HG03139 (cell line): ENCODE measurements at regions not wholly inside any gene's neighbourhood (a gene's known extent, or its start where the extent isn't known, plus 50 kb on each side); places are given as distances from the start of the nearest gene placed in this dataset.
"Not testable (repeated sequence)": the region's sequence is repeated elsewhere in the genome, so short reads cannot be mapped to it uniquely, and the experiment has no call there.

Experiments used
- ATAC-seq: cut with Tn5 transposase; IDR thresholded peaks from one replicate; pipeline ENCODE4 v1.9.1; 2021; ENCODE audit not compliant: unreplicated experiment

DNA sequence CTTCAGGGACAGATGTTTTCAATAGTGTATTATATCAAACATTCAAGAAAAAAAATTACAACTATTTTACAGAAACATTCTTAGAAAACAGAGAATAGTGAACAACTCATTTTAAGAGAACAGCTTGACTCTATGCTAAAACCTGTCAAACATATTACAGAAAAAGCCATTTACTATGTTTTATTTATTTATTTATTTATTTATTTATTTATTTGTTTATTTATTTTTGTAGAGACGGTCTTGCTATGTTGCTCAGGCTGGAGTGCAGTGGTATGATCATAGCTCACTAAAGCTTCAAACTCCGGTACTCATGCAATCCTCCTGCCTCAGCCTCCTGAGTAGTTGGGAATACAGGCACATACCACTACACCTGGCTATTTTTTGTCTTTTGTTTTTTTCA is 317.9 kb upstream of the HTR1E start:
- no peak for ATAC-seq

DNA sequence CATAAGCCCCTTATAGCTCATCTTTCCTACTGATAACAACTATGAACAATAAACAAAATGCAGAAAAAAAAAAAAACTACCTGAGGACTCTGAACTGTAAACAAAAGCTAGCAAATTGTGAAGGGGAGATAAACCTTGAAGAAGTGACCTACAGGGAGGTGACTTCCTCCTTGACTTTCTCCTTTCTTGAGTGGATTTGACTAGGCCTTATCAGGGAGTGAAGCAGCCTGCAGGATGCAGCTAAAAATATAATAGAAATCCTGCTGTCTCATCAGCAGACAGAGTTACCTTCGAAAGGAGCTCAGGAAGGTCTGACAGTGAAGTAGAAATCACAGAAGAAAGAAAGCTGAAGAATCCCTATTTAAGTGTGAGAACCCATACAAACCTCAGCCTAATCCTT is 322.0 kb upstream of the HTR1E start:
- no peak for ATAC-seq

DNA sequence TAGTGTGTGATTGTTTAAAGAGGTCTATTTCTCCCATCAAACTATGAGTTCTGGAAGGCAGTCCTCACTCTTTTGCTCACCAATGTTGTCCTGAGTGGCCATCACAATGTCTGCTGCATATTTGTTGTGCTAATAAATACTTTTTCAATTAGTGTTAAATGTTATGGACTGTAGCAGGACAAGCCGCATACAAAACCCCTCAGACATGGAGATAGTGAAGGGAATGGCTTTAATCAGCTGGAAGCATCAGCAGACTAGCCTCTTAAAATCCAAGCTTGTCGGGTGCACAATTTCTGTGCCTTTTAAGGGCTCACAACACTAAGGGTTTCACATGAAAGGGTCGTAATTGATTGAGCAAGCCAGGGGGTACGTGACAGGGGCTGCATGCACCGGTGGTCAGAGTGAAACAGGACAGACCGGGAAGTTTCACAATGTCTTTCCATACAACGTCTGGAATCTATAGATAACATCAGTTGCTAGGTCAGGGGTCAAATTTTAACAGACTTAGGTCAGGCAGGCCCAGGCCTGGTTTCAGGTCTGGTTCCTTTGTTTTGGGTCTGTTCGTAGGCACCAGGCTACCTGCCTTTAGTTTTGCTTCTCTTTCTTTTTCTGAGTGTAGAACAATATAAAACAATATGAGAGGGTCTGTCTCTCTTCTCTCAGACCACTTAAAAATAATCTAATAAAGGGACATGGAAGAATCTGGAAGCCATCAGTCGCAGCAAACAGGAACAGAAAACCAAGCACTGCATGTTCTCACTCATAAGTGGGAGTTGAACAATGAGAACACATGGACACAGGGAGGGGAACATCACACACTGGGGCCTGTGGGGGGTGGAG is 327.6 kb upstream of the HTR1E start:
- ATAC-seq, result no peak

DNA sequence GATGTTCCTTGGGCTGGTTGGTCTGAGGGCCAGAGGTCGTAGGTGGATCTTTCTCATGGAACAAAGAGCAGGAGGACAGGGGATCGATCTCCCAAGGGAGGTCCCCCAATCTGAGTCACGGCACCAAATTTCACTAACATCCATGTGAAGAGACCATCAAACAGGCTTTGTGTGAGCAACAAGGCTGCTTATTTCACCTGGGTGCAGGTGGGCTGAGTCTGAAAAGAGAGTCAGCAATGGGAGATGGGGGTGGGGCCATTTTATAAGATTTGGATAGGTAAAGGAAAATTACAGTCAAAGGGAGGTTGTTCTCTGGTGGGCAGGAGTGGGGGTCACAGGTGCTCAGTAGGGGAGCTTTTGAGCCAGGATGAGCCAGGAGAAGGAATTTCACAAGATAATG is 334.0 kb upstream of the HTR1E start:
- not testable (repeated sequence) for ATAC-seq

DNA sequence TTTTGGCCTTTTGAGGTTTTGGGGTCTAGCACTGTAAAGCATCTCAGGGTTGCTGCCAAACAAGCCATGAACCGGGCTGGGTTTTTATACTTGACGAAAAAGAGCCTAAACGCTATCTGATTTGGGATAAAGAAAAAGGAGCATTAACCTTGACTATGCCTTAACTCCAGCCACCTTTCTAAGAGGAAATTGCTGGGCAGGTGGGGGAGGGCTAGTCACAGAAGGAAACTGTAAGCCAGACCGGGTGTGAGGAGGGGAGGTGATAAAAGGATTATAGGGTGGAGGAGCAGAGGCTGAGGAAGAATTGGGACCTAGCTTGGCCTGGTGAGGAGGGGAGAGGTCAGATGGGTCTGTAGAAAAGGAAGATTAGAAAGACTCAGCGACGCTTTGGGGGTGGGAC is 335.2 kb upstream of the HTR1E start:
- ATAC-seq, result not testable (repeated sequence)

DNA sequence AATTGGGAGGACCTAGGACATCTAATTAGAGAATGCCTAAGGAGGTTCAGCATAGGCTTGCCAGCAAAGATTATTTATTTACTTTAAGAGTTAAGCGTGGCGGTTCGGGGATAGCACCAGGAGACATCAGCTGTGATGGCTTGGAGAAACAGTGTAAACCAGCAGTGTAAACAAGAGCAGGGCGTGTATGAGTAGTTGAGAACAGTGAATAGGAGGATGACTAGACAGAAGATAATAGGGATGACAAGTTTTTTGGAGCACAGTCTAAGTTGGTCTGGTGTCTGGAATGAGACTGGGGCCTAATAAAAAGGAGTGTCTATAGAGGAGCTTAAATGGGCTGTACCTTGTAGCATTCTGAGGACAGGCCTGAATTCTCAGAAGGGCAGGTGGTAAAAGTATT is 338.4 kb upstream of the HTR1E start:
- not testable (repeated sequence) for ATAC-seq

DNA sequence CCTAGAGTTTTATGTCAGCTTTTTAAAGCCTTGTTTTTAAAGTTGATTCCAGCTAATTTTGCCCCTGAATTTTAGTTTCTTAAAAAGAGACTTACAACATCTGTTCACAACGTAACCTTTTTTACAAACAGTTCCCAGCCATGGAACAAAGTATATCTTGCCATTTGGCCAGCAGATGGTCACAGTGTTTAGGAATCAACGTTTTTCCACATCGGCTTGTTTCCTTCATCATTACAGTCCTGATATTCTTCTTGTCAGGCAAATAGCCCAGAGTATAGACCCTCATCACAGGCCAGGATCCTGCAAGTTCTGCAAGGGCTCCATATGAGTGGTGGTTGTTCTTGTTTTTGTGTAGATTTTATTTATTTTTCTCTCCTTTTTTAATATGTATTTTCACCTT is 341.7 kb upstream of the HTR1E start:
- no peak for ATAC-seq

DNA sequence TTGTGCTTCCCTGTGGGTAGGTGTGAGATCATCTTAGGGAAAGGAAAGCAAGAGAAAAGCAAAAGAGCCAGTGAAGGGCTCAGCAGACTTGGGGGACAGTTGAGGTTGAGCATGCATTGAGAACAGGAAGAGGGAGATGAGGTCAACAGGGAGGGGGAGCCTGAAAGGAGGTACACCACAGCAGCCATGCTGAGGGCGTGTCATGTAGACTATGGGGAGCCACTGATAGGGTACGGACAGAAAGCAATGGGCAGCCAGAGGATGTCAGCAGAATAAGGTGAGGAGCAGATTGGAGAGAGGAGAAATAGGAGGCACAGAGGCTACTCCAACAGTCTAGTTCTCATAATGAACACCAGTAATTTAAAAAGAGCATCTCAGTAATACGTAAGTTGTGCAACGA is 351.1 kb upstream of the HTR1E start:
- no peak for ATAC-seq

DNA sequence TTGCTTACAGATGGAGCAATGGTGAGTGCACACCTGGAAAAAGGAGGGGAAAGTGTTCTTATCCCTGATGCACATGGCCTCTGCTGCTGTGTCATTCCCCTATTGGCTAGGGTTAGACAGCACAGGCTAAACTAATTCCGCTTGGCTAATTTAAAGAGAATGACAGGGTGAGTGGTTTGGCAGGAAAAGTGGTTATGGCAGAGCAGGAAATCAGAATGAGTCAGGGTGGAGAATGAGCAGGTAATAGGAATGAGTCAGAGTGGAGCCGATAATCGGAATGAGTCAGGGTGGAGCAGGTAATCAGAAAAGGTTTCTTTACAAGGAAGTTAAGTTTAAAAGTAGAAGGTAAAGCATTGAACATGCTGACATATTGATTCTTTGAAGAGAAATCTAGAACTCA is 355.5 kb upstream of the HTR1E start:
- ATAC-seq, result no peak

DNA sequence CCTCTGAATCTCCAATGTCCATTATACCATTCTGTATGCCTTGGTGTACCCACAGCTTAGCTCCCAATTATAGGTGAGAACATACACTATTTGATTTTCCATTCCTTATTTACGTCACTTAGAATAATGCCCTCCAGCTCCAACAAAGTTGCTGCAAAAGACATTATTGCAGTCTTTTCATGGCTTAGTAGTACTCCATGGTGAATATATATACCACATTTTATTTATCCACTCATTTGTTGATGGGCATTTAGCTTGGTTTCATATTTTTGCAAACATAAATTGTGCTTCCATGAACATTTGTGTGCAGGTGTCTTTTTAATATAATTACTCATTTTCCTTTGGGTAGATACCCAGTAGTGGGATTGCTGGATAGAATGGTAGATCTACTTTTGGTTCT is 374.1 kb upstream of the HTR1E start:
- no peak for ATAC-seq

DNA sequence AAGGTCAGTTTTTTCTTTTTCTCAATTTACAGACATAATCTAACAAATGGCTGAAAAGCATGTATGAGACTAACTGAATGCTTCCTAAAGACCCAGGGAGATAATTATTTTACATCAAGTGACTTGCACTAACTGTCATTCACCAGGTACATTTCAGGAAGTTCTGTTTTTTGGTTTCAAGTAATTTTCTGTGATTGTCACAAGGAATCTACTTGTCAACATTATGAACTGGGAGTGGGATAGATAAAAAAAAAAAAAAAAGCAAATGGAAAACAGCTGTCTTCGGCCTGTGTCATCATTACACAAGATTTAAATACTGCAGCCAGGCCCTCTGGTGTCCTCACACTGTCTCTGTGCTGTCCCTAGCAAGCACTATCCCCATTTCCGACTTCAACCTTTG is 379.0 kb upstream of the HTR1E start:
- ATAC-seq, result no peak

DNA sequence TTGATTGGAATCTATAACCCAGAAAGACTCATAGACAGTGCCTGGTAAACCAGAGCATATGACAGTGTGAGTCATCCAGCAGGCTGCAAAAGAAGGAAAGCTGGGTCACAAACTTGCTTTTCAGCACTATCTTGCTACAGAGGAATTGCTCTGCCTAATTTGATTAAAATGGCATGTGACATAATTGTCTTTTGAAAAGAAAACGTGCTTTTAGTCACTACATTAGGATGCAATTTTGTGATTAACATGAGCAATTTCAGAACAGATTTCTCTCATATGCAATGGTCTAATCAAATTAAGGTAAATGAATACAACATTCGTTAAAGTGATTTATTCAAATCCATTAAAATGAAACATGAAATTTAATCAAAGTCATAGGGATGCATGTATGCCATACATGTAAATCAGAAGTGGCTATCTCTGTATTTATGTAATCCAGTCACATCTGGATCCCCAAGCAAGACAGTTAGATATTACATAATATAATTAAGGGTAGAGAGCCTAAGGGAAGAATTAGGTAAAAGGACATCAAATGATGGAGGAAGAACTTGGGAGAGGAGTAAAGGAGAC is 400.0 kb upstream of the HTR1E start:
- ATAC-seq, result no peak

DNA sequence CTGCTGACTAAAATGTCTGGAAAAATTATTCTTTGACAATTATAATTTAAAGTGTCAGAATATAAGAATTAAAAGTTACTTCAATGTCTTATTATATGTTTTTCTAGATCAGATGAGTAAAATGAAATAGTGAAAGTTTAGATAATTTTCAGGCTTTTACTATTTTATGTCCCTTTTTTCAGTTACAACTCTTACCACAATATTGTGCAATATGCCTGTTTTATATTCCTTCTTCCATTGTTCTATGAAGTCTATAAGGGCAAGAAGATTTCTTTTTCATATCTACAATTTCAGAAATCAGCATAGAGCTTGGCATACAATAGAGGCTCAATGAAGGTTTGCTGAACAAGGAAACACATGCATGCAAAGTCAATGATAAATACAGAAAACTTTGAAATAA is 401.2 kb upstream of the HTR1E start:
- ATAC-seq, result no peak

DNA sequence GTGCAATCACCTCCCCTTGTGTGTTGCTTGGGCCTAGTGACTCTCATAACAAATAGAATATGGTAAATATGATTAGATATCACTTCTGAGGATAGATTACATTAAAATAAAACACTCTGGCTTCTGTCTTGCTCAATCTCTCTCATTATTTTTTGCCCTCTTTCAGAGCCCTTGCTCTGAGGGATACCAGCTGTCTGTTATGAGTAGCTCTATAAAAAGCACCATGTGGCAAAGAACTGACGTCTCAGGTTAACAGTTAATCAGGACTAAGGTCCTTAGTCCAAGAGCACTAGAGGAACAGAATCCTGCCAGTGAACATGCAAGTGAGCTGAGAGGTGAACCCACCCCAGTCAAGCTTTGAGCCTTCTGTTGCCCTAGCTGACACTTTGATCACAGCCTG is 402.2 kb upstream of the HTR1E start:
- no peak for ATAC-seq

DNA sequence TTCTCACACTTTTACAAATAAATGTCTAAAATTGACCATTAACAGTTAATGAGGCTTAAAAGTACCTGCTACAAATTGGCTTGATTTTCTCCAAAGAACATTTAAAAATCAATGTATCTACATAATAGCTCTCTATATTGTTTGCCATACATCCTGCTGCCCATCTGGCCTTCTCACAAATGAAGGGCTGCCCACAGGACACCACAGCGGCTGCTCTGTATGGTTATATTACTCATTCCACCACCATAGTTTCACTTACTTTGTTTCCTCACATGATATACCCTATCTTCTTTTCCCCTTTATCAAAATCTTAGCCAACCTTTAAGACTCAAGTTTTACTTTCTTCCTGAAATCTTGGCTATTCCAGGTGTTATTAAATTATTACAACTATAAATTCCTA is 407.7 kb upstream of the HTR1E start:
- ATAC-seq, result no peak

DNA sequence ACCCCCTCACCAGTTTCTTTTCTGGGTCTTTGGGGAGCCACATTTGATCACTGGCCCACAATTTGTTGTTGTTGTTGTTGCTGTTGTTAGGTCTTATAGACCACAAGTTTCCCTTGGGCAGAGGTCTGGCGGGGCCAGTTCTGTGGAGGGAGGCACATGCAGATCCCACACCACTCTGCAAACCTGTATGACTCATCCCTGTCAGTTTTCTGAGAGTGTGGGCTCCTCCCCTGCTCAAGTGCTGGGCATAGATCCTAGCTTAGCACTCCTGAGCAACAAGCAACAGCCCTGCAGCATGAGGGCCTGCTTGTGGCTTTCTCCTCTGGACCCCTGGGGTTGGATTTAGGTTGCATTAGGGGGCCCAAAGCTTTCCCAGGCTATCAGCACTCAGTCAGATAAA is 411.1 kb upstream of the HTR1E start:
- no peak for ATAC-seq

DNA sequence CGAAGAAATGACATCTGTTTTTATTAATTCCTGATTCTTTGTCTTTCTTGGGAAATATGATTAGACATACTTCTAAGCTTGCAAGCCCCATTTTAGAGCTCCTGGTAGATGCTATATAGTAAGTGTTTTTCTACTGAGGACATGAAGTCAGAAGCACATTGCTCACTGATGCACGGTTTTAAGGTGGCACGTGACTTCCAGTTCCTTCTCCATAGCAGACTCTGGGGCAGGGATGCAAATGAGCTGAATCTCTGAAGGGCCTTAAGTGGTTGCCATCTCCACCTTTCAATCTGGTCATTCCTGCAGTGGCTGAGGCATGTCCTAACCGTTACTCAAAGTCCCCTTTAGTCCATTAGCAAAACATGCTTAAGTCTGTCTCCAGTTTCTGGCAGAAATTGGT is 421.2 kb upstream of the HTR1E start:
- ATAC-seq, result no peak

DNA sequence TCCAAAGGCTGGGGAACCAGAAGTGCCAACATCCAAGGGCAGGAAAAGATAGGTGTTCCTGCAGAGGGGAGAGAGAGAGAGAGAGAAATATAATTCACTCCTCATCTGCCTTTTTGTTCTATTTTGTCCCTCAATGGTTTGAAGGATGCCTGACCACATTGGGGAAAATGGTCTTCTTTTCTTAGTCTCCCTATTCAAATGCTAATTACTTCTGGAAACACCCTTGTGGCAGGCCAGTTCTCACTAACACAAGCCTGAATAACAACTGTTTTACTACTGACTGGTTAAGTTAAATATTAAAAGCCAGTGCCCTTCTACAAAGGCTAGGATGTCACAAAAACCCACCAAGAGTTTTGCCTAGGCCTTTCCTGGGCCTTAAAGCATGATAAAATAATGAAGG is 425.4 kb upstream of the HTR1E start:
- no peak for ATAC-seq

DNA sequence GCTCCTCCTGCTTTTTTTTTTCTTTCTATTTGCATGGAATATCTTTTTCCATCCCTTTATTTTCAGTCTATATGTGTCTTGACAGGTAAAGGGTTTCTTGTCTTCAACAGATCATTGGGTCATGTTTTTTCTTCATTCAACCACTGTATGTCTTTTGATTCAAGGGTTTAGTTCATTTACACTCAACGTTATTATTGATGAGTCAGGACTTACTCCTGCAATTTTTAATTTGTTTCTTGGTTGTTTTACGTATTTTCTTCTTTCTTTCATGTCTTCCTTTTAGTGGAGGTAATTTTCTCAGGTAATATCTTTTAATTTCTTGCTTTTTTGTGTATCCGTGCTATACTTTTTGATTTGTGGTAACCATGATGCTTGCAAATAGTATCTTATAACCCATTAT is 429.1 kb upstream of the HTR1E start:
- ATAC-seq, result no peak

DNA sequence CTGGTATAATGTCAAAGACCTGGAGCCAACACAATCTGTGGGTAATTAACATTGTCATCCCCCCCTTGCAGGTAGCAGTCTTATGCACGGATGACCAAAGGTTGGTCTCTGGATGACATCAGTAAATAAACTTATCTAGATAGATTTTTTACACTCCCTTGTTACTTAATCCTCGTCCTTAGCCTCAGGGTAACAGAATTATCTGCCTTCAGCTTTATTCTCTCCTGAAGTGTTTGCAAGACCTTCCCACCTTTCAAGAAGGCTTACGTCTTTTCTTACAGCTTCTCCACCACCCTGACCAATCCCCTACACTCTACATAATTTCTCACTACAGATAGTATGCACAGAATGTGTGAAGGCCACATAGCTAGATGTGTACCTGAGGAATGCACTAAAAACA is 434.8 kb upstream of the HTR1E start:
- ATAC-seq, result no peak

DNA sequence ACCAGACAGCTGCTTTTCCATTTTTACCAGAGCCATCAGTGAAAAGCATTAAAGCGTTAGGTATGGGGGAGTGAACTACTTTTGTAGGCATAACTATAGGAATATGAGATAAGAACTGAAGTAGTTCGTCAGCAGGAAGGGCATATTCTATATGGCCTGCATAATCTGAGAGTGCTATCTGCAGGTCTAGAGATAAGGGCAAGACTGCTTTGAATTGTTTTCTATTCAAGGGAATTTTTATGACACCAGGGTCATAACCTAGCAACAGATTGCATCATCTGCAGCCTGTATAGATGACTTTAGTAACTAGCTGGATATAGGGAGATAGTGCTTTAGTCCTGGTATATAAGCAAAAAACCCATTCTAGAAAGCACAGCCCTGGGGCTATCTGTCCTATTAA is 437.3 kb upstream of the HTR1E start:
- no peak for ATAC-seq

DNA sequence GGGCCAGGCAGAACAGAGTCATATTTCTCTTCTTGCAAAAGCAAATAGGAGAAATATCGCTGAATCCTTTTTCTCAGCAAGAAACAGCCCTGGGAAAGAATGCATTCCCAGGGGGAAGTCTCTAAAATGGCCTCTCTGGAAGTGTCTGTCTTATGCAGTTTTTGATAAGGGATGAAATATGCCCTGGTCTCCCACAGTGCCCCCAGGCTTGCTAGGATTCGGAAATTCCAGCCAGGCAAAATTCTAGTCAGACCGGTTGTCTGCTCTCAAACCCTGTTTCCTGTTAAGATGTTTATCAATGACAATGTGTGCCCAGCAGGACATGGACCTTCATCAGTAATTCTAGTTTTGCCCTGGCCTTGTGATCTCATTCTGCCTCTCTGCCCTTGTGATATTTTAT is 448.3 kb upstream of the HTR1E start:
- ATAC-seq, result not testable (repeated sequence)

DNA sequence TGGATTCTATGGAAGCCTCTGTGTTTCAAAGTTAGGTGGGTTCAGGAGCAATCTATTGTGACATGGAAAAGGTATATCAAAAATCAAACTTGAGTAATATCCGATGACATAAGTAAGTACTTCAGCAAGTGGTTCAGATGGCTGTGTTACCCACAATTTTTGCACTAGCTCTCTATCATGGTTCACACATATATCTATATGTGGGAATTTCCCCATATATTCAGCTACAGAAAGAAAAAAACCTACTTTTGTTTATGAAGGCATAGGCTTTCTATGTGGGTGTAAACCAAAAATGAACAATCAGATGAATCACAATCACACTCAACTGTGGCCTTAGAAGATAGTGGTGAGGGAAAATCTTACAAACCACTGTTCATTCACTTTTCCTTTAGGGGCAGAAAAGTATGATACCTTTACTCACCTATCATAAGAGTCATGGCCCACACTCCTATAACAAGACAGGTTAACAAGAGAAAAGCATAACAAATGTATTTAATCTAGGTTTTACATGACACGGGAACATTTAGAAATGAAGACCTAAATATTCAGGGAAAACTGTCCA is 449.6 kb upstream of the HTR1E start:
- ATAC-seq, result no peak
